ENCODE measurements at regions not wholly inside any gene's neighbourhood (a gene's known extent, or its start where the extent isn't known, plus 50 kb on each side); places are given as distances from the start of the nearest gene placed in this dataset.
"Not testable (repeated sequence)": the region's sequence is repeated elsewhere in the genome, so short reads cannot be mapped to it uniquely, and the experiment has no call there.

DNA sequence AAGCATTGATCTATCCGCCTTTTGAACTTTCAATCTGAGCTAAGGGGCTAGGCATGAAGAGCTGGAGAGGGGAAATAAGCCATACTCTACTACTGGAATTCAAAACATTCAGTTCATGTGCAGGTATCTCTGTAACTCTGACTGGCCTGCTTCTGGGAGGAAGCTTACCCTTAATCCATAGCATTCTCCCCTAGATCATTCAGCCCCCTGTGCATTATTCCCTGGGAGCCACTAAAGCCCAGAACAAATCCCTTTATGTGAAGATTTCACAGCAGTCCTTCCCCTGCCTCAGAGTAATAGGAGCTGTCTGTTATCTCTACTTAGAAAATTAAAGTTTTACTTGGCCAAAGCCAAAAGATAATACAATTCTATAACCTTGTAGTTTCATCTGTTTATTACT is 300.7 kb downstream of the SEC16B start:
- H2BK120ac ChIP-seq (ENCODE audit: low read depth, low read length), result no peak overlapping the region
- H3K79me1 ChIP-seq (ENCODE audit: low read depth, low read length), result no peaks in the 10 kb centered on the region
- H3K4me2 ChIP-seq (ENCODE audit: insufficient read depth, low read length, poor library complexity, severe bottlenecking), result no peak overlapping the region
- no peak overlapping the region for H3K14ac ChIP-seq (ENCODE audit: low read length)
- no peak overlapping the region for H3K4me3 ChIP-seq (ENCODE audit: low read length in 2 of 2)
- H3K4ac ChIP-seq (ENCODE audit: low read length), result no peak overlapping the region
- no peak overlapping the region for H4K91ac ChIP-seq (ENCODE audit: low read depth, low read length, poor library complexity)
- no peak overlapping the region for H2BK15ac ChIP-seq (ENCODE audit: low read length)
- no peak overlapping the region for H2AK5ac ChIP-seq (ENCODE audit: low read depth, low read length)
- peaks cover 0 to 1% of the 10 kb centered on the region in 2 donors for H3K4me1 ChIP-seq (ENCODE audit: control insufficient read depth in 2 of 2, insufficient read depth in 1 of 2, low read depth in 1 of 2, low read length in 2 of 2)
- H2BK5ac ChIP-seq (ENCODE audit: low read length), result no peak overlapping the region
- H4K8ac ChIP-seq (ENCODE audit: low read depth, low read length), result no peak overlapping the region
- H2AFZ ChIP-seq (ENCODE audit: low read length), result no peak overlapping the region
- DNase-seq (ENCODE audit: low spot score), result peak; percentile 20
- H3K27me3 ChIP-seq (ENCODE audit: control insufficient read depth in 3 of 3, insufficient read depth in 3 of 3, low read depth in 1 of 3, low read length in 3 of 3), result no peaks in the 10 kb centered on the region
- H2BK12ac ChIP-seq (ENCODE audit: low read length), result no peak overlapping the region
- H3K23ac ChIP-seq (ENCODE audit: low read depth, low read length, poor library complexity), result no peak overlapping the region
- no peaks in the 10 kb centered on the region for H3K36me3 ChIP-seq (replicated peaks in 1 of 2; ENCODE audit: control insufficient read depth in 2 of 2, insufficient read depth in 2 of 2, low read length in 2 of 2)
- no peak overlapping the region for H3K9ac ChIP-seq (ENCODE audit: low read depth, low read length, poor library complexity)
- no CpG with 5 or more reads among the region's 1 CpG for WGBS, 2 donors (ENCODE audit: extremely low coverage in 2 of 2, insufficient read length in 2 of 2, insufficient replicate concordance in 1 of 2)
- H3K27ac ChIP-seq (replicated peaks; ENCODE audit: low read length), result no peak overlapping the region
- H3K18ac ChIP-seq (ENCODE audit: low read length), result no peak overlapping the region
- H3K9me3 ChIP-seq (replicated peaks in 1 of 2; ENCODE audit: control insufficient read depth in 2 of 2, insufficient read depth in 1 of 2, low read depth in 1 of 2, low read length in 2 of 2), result no peaks in the 10 kb centered on the region

DNA sequence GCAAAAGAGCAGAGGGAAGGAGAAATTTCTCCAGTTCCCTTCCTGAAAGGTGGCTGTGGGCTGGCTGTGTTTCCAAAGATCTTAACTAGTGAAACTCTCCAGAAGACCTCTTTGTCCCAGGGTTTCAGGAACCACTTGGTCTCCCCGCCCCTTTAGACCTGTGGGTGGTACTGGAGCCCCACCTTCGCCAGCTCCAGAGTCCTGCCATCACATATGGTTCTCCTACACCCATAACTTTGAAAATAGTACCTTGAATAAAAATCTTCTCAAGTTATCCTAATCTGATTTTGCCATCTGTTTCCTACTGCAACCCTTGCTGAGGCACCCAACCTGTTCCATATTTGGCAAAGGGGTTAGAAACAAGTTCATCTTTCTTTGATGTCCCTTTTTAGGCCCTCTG is 303.9 kb downstream of the SEC16B start:
- DNase-seq (ENCODE audit: low spot score), result no peak
- Histone ChIP-seq H3K4ac (ENCODE audit: low read length) (no peak overlapping the region), H2AFZ (ENCODE audit: low read length) (no peak overlapping the region), H3K9ac (ENCODE audit: low read depth, low read length, poor library complexity) (no peak overlapping the region), H3K79me1 (ENCODE audit: low read depth, low read length) (no peaks in the 10 kb centered on the region), H3K4me2 (ENCODE audit: insufficient read depth, low read length, poor library complexity, severe bottlenecking) (no peak overlapping the region), H3K23ac (ENCODE audit: low read depth, low read length, poor library complexity) (no peak overlapping the region), H4K8ac (ENCODE audit: low read depth, low read length) (no peak overlapping the region), H4K91ac (ENCODE audit: low read depth, low read length, poor library complexity) (no peak overlapping the region), H3K18ac (ENCODE audit: low read length) (no peak overlapping the region), H3K9me3 (replicated peaks in 1 of 2; ENCODE audit: control insufficient read depth in 2 of 2, insufficient read depth in 1 of 2, low read depth in 1 of 2, low read length in 2 of 2) (no peaks in the 10 kb centered on the region), H3K27ac (replicated peaks; ENCODE audit: low read length) (no peak overlapping the region), H2BK15ac (ENCODE audit: low read length) (no peak overlapping the region), H3K14ac (ENCODE audit: low read length) (no peak overlapping the region), H2BK12ac (ENCODE audit: low read length) (no peak overlapping the region), H3K36me3 (replicated peaks in 1 of 2; ENCODE audit: control insufficient read depth in 2 of 2, insufficient read depth in 2 of 2, low read length in 2 of 2) (no peaks in the 10 kb centered on the region), H3K27me3 (ENCODE audit: control insufficient read depth in 3 of 3, insufficient read depth in 3 of 3, low read depth in 1 of 3, low read length in 3 of 3) (no peaks in the 10 kb centered on the region), H2BK5ac (ENCODE audit: low read length) (no peak overlapping the region), H3K4me1 (ENCODE audit: control insufficient read depth in 2 of 2, insufficient read depth in 1 of 2, low read depth in 1 of 2, low read length in 2 of 2) (peaks cover 0 to 1% of the 10 kb centered on the region in 2 donors), H2BK120ac (ENCODE audit: low read depth, low read length) (no peak overlapping the region), H2AK5ac (ENCODE audit: low read depth, low read length) (no peak overlapping the region), H3K4me3 (ENCODE audit: low read length in 2 of 2) (no peak overlapping the region)
- WGBS, 2 donors (ENCODE audit: extremely low coverage in 2 of 2, insufficient read length in 2 of 2, insufficient replicate concordance in 1 of 2), result no CpG with 5 or more reads among the region's 2 CpGs

DNA sequence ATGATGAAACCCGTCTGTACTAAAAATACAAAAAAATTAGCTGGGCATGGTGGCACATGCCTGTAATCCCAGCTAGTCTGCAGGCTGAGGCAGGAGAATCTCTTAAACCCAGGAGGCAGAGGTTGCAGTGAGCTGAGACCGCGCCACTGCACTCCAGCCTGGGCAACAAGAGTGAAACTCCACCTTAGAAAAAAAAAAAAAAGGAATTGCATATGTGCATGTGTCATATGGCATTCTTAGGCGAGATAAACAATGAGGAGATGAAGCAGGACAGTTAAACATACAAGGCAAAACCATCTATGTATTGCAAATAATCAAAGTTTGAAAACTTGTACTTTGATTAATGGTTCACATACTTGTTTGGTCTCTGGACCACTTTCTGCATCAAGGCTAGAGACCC is 305.1 kb downstream of the SEC16B start:
- not testable (repeated sequence) for H2AK5ac ChIP-seq (ENCODE audit: low read depth, low read length); H3K14ac ChIP-seq (ENCODE audit: low read length); H4K8ac ChIP-seq (ENCODE audit: low read depth, low read length); H3K23ac ChIP-seq (ENCODE audit: low read depth, low read length, poor library complexity); H2BK5ac ChIP-seq (ENCODE audit: low read length); H3K9me3 ChIP-seq (replicated peaks in 1 of 2; ENCODE audit: control insufficient read depth in 2 of 2, insufficient read depth in 1 of 2, low read depth in 1 of 2, low read length in 2 of 2); H2BK15ac ChIP-seq (ENCODE audit: low read length); H3K4me1 ChIP-seq (ENCODE audit: control insufficient read depth in 2 of 2, insufficient read depth in 1 of 2, low read depth in 1 of 2, low read length in 2 of 2); DNase-seq (ENCODE audit: low spot score); H3K18ac ChIP-seq (ENCODE audit: low read length); H2AFZ ChIP-seq (ENCODE audit: low read length); H3K4ac ChIP-seq (ENCODE audit: low read length); H3K27me3 ChIP-seq (ENCODE audit: control insufficient read depth in 3 of 3, insufficient read depth in 3 of 3, low read depth in 1 of 3, low read length in 3 of 3); H3K4me3 ChIP-seq (ENCODE audit: low read length in 2 of 2); H4K91ac ChIP-seq (ENCODE audit: low read depth, low read length, poor library complexity); H2BK120ac ChIP-seq (ENCODE audit: low read depth, low read length); H3K36me3 ChIP-seq (replicated peaks in 1 of 2; ENCODE audit: control insufficient read depth in 2 of 2, insufficient read depth in 2 of 2, low read length in 2 of 2); H3K4me2 ChIP-seq (ENCODE audit: insufficient read depth, low read length, poor library complexity, severe bottlenecking); H2BK12ac ChIP-seq (ENCODE audit: low read length); H3K9ac ChIP-seq (ENCODE audit: low read depth, low read length, poor library complexity); H3K79me1 ChIP-seq (ENCODE audit: low read depth, low read length); H3K27ac ChIP-seq (replicated peaks; ENCODE audit: low read length)
- no CpG with 5 or more reads among the region's 4 CpGs for WGBS, 2 donors (ENCODE audit: extremely low coverage in 2 of 2, insufficient read length in 2 of 2, insufficient replicate concordance in 1 of 2)

DNA sequence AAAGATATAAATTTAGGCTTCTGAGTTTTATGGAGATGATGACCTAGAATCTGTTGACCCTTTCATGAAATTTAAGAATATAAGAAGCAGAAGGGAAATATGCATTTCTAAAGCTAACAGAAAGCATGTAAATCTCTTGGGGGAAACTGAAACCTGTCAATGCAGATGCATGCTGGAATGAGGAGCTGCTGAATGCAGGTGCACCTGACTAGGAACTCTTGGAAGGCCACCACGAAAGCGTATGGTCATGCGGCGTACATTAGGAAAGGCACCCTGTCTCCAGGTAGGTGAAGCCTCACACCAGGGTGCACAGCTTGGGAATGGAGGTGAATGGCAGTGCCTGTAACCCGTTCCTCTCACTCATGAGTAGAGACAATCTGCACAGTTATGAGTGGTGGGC is 309.7 kb downstream of the SEC16B start:
- Histone ChIP-seq H2BK15ac (ENCODE audit: low read length) (no peak overlapping the region), H2AFZ (ENCODE audit: low read length) (no peak overlapping the region), H2BK12ac (ENCODE audit: low read length) (no peak overlapping the region), H4K8ac (ENCODE audit: low read depth, low read length) (no peak overlapping the region), H3K27ac (replicated peaks; ENCODE audit: low read length) (no peak overlapping the region), H3K4me1 (ENCODE audit: control insufficient read depth in 2 of 2, insufficient read depth in 1 of 2, low read depth in 1 of 2, low read length in 2 of 2) (peaks cover 0 to 4% of the 10 kb centered on the region in 2 donors), H3K9me3 (replicated peaks in 1 of 2; ENCODE audit: control insufficient read depth in 2 of 2, insufficient read depth in 1 of 2, low read depth in 1 of 2, low read length in 2 of 2) (peaks cover 0 to 2% of the 10 kb centered on the region in 2 donors), H3K4me2 (ENCODE audit: insufficient read depth, low read length, poor library complexity, severe bottlenecking) (no peak overlapping the region), H2BK5ac (ENCODE audit: low read length) (no peak overlapping the region), H3K23ac (ENCODE audit: low read depth, low read length, poor library complexity) (no peak overlapping the region), H3K18ac (ENCODE audit: low read length) (no peak overlapping the region), H3K36me3 (replicated peaks in 1 of 2; ENCODE audit: control insufficient read depth in 2 of 2, insufficient read depth in 2 of 2, low read length in 2 of 2) (no peaks in the 10 kb centered on the region), H4K91ac (ENCODE audit: low read depth, low read length, poor library complexity) (no peak overlapping the region), H2AK5ac (ENCODE audit: low read depth, low read length) (no peak overlapping the region), H3K4me3 (ENCODE audit: low read length in 2 of 2) (no peak overlapping the region), H2BK120ac (ENCODE audit: low read depth, low read length) (no peak overlapping the region), H3K79me1 (ENCODE audit: low read depth, low read length) (no peaks in the 10 kb centered on the region), H3K4ac (ENCODE audit: low read length) (no peak overlapping the region), H3K14ac (ENCODE audit: low read length) (no peak overlapping the region), H3K9ac (ENCODE audit: low read depth, low read length, poor library complexity) (no peak overlapping the region), H3K27me3 (ENCODE audit: control insufficient read depth in 3 of 3, insufficient read depth in 3 of 3, low read depth in 1 of 3, low read length in 3 of 3) (no peaks in the 10 kb centered on the region)
- DNase-seq (ENCODE audit: low spot score), result no peak
- WGBS, 2 donors (ENCODE audit: extremely low coverage in 2 of 2, insufficient read length in 2 of 2, insufficient replicate concordance in 1 of 2), result no CpG with 5 or more reads among the region's 5 CpGs

Data from neuronal stem cell (in vitro differentiated cells).